Adrenal gland (tissue), 5 donors: ENCODE measurements at regions not wholly inside any gene's neighbourhood (a gene's known extent, or its start where the extent isn't known, plus 50 kb on each side); places are given as distances from the start of the nearest gene placed in this dataset.

Source experiments
- CTCF ChIP-seq, 6 experiments: fragments of 450-650 bp in 4 of 6; fragments of 200-600 bp in 2 of 6; sonication (generic) in 1 of 6; IDR thresholded peaks; 1 replicate in 5 of 6; 2 replicates in 1 of 6; pipeline versions ENCODE4 v1.5.1 to v1.8.0; 2016 to 2021; ENCODE audit warnings: antibody characterized with exemption in 6 of 6, mild to moderate bottlenecking in 2 of 6, moderate library complexity in 1 of 6
- POLR2A ChIP-seq, 2 donors: fragments of 450-650 bp; IDR thresholded peaks; one replicate each; pipeline ENCODE4 v1.6.1; 2017; ENCODE audit warnings: antibody characterized with exemption in 2 of 2, mild to moderate bottlenecking in 2 of 2, moderate library complexity in 1 of 2
- donor health status: DM: no; HTN: no; CAD: no.

GRCh38 chr18:27564066-27564465 lies 379.0 kb upstream of the CHST9 start:
- TF ChIP-seq CTCF (IDR thresholded peaks at IDR 0.05) = no peak
- no peak for TF ChIP-seq POLR2A (IDR thresholded peaks at IDR 0.05)
